ENCODE measurements at regions not wholly inside any gene's neighbourhood (a gene's known extent, or its start where the extent isn't known, plus 50 kb on each side); places are given as distances from the start of the nearest gene placed in this dataset.

GRCh38 chr16:62903961-62904502, 867.8 kb upstream of the CDH8 start:
- H3K27me3 ChIP-seq (replicated peaks; ENCODE audit: insufficient read depth): no peaks in the 10 kb centered on the region

GRCh38 chr16:62899737-62900136, 863.5 kb upstream of the CDH8 start:
- ATAC-seq (ENCODE audit: insufficient number of reproducible peaks, low FRiP score, low read depth): no peak
- no peak for TF ChIP-seq CTCF (IDR thresholded peaks at IDR 0.05)
- no peak for DNase-seq (ENCODE audit: low spot score)

More at GRCh38 chr16:62903961-62904502, 867.8 kb upstream of the CDH8 start:
- no peak overlapping the region for H3K4me3 ChIP-seq
- H3K9me3 ChIP-seq: no peaks in the 10 kb centered on the region
- no peaks in the 10 kb centered on the region for H3K36me3 ChIP-seq
- DNase-seq (ENCODE audit: low spot score): no peak
- H3K4me1 ChIP-seq (ENCODE audit: control insufficient read depth in 1 of 2, low read depth in 2 of 2): no peaks in the 10 kb centered on the region
- no peak for ATAC-seq (ENCODE audit: insufficient number of reproducible peaks, low FRiP score, low read depth)
- no peak overlapping the region for H3K27ac ChIP-seq
- TF ChIP-seq CTCF (IDR thresholded peaks at IDR 0.05): no peak

GRCh38 chr16:62889097-62889496, 852.9 kb upstream of the CDH8 start:
- Histone ChIP-seq H3K27me3 (replicated peaks; ENCODE audit: insufficient read depth) (no peaks in the 10 kb centered on the region), H3K9me3 (peaks cover 5% of the 10 kb centered on the region), H3K27ac (no peak overlapping the region), H3K36me3 (no peaks in the 10 kb centered on the region), H3K4me3 (no peak overlapping the region), H3K4me1 (ENCODE audit: control insufficient read depth in 1 of 2, low read depth in 2 of 2) (no peaks in the 10 kb centered on the region)
- DNase-seq (ENCODE audit: low spot score) (no peak), ATAC-seq (ENCODE audit: insufficient number of reproducible peaks, low FRiP score, low read depth) (no peak)
- no peak for TF ChIP-seq CTCF (IDR thresholded peaks at IDR 0.05)

More at GRCh38 chr16:62899737-62900136, 863.5 kb upstream of the CDH8 start:
- Histone ChIP-seq H3K27me3 (replicated peaks; ENCODE audit: insufficient read depth) (no peaks in the 10 kb centered on the region), H3K4me3 (no peak overlapping the region), H3K9me3 (peaks cover 2% of the 10 kb centered on the region), H3K36me3 (no peaks in the 10 kb centered on the region), H3K4me1 (ENCODE audit: control insufficient read depth in 1 of 2, low read depth in 2 of 2) (no peaks in the 10 kb centered on the region), H3K27ac (no peak overlapping the region)

- H3K4me1 ChIP-seq (ENCODE audit: control insufficient read depth in 1 of 2, low read depth in 2 of 2): no peaks in the 10 kb centered on the region
- no peaks in the 10 kb centered on the region for H3K9me3 ChIP-seq
- no peaks in the 10 kb centered on the region for H3K36me3 ChIP-seq
- ATAC-seq (ENCODE audit: insufficient number of reproducible peaks, low FRiP score, low read depth) (no peak), DNase-seq (ENCODE audit: low spot score) (no peak)
- H3K27me3 ChIP-seq (replicated peaks; ENCODE audit: insufficient read depth): no peaks in the 10 kb centered on the region
- no peak overlapping the region for H3K27ac ChIP-seq
- no peak for TF ChIP-seq CTCF (IDR thresholded peaks at IDR 0.05)
- no peak overlapping the region for H3K4me3 ChIP-seq
Measured at GRCh38 chr16:62883509-62883908, 847.3 kb upstream of the CDH8 start.

GRCh38 chr16:62882552-62883221, 846.4 kb upstream of the CDH8 start:
- no peaks in the 10 kb centered on the region for H3K9me3 ChIP-seq
- ATAC-seq (ENCODE audit: insufficient number of reproducible peaks, low FRiP score, low read depth) (no peak), DNase-seq (ENCODE audit: low spot score) (no peak)
- no peak overlapping the region for H3K27ac ChIP-seq
- H3K4me1 ChIP-seq (ENCODE audit: control insufficient read depth in 1 of 2, low read depth in 2 of 2): no peaks in the 10 kb centered on the region
- no peaks in the 10 kb centered on the region for H3K27me3 ChIP-seq (replicated peaks; ENCODE audit: insufficient read depth)
- no peaks in the 10 kb centered on the region for H3K36me3 ChIP-seq
- H3K4me3 ChIP-seq: no peak overlapping the region
- no peak for TF ChIP-seq CTCF (IDR thresholded peaks at IDR 0.05)
